G401 (cell line): ENCODE measurements at regions not wholly inside any gene's neighbourhood (a gene's known extent, or its start where the extent isn't known, plus 50 kb on each side); places are given as distances from the start of the nearest gene placed in this dataset.

ENCODE experiments used
- DNase-seq: peaks from one replicate; pipeline ENCODE4 v3.0.0-alpha.2; 2015; ENCODE audit warnings: low spot score
- in situ Hi-C: cut with HindIII; loops from 2 replicates; pipeline ENCODE4 v1.10.0; 2016; ENCODE audit warnings: low sequenced_read_pairs, mixed read lengths

DNA sequence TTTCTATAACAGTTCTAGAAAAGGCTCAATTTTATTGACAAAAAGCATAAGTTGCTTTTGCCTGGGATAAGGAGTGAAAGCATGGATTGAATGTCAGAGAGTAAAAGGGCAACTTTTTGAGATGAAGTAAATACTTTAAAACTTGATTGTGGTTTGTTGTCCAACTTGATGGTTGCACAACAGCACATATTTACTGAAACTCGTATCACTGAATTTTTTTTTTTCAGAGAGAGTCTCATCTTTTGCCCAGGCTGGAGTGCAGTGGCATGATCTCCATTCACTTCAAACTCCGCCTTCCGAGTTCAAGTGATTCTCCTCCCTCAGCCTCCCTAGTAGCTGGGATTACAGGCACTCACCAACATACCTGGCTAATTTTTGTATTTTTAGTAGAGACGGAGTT, 856.8 kb downstream of the SH3BGRL start:
- in situ Hi-C loops = no loop called here
- no peak for DNase-seq

DNA sequence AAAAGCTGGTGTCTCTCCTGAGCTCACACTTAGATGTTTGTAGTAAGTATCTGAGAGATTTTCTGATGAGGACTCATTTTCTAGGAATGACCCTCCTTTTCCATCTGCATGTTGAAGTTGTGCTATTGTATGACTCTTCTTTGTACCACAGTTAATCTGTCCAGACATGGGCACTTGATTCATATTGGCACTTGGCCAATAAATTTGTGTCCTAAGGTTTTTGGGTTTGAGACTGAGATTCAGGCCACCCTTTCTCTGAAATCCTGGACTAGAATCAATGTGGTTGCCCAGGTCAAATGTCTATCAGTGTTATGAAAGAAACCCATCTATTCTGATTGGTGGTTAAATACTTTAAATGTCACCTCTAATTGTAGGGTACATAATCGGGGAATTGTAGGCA, 869.0 kb downstream of the SH3BGRL start:
- in situ Hi-C loops = no loop called here
- no peak for DNase-seq

DNA sequence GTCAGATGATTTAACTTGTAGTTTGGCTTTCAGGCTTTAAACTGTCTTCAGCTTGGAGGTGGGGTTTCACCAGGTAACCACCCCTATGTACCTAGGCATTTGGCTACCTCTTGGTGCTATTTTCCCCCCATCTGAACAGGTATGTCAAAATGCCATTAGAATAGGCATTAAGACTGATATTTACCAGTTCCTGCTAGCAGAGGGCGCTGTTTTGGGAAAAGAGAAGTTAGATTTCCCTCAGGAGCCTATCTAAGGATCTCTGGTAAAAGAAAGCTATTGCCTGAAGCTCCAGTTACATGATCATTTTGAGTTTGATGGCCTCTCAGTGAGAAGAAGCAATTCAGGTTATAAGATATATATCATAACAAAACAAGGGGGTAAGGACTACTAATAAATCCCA, 879.1 kb downstream of the SH3BGRL start:
- in situ Hi-C loops = no loop called here
- DNase-seq = no peak

DNA sequence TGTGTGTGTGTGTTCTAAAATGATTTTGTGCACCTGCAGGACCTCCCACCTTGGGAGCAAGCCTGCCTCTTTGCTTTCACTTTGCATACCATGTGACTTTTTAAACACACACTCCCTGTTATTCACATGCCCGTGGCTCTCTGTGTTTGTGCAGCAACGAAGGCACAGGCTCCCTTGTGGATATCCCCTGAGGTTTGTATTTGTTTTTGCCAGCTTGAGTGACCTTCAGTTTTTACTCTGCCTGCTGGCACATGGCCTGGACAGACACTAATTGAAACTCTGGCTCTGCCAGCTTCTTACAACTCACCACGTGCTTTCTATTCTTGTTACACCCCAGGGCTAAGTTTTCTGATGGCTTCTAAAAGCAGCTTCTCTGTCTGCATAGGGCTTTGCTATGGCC, 885.8 kb downstream of the SH3BGRL start:
- DNase-seq = peak; percentile 14

DNA sequence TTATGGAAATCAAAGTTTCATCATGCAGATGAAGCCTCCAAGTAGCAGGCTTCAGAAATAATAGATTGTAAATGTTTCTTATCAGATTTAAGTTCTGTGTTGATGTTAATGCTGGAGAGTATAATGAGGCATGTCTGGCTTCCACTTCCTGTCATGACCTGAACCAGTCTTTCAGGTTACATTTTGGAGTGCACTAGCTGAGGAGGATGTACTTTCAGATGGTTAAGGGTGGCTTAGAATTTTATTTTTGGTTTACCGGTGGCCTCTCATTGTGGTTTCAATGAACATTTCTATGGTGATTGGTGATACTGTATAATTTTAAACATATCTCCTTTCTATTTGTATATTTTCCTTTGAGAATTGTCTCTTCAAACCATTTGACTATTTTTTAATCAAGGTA, 890.4 kb downstream of the SH3BGRL start:
- in situ Hi-C loops = no loop called here

More for the DNA sequence above, 885.8 kb downstream of the SH3BGRL start:
- in situ Hi-C loops = no loop called here

DNA sequence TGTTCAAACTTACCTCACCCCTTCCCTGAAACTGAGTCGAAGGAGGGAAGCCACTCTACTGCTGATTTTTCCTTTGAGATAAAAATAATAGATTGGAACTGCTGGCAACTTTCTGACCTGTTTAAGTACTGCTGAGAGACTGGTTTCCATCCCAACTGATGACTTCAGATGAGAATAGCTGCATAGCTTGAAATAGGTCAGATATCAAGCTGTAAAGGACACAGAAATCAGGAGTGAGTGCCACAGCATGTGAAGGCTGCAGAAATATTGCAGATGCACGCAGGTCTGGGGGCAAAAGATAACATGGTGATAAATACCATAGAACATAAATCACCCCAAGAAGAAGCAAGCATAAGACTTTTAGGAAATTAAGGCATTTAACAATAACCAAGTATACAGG, 923.2 kb downstream of the SH3BGRL start:
- DNase-seq = no peak
- in situ Hi-C loops = no loop called here

More for the DNA sequence above, 890.4 kb downstream of the SH3BGRL start:
- DNase-seq = no peak

DNA sequence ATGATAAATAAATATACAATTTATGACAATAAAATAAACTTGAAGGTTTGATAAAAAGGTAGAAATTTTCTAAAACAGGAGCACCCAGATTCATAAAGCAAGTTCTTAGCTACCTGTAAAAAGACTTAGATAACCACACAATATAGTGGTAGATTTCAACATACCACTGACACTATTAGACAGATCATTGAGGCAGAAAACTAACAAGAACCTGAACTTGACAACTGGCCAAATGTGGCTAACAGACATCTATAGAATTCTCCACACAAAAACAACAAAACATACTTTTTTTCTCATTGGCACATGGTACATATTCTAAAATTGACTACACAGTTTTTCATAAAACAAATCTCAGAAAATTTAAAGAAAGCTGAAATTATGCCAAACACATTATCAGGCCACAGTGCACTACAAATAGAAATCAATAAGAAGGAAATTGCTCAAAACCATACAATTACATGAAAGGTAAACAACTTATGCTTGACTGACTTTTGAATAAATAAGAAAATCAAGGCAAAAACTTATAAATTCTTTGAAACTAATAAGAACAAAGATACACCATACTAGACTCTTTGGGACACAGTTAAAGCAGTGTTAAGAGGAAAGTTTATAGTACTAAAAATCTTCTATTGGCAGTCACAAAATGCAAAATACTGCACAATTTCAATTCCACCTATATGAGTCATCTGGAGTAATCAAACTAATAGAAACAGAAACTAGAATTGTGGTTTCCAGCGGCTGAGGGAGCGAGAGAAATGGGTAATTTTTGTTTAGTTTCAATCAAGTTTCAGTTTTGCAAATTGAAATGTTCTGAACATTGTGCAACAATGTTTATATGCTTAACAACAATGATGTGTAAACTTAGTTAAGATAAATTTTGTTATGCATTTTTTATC, 925.6 kb downstream of the SH3BGRL start:
- in situ Hi-C loops = no loop called here

DNA sequence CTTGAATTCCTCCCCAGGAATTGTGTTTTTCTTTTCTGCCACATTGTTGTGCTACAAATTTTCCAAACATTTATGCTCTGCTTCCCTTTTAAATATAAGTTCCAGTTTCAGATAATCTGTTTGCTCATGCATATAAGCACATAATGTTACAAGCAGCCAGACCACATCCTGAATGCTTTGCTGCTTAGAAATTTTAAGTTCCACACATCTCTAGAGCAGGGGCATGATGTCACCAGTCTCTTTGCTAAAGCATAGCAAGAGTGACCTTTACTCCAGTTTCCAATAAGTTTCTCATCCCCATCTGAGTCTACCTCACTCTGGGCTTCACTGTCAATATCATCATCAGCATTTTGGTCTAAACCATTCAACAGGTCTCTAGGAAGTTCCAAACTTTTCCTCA, 932.5 kb downstream of the SH3BGRL start:
- in situ Hi-C loops = no loop called here
- DNase-seq = no peak

More for the DNA sequence above, 925.6 kb downstream of the SH3BGRL start:
- DNase-seq = no peak

DNA sequence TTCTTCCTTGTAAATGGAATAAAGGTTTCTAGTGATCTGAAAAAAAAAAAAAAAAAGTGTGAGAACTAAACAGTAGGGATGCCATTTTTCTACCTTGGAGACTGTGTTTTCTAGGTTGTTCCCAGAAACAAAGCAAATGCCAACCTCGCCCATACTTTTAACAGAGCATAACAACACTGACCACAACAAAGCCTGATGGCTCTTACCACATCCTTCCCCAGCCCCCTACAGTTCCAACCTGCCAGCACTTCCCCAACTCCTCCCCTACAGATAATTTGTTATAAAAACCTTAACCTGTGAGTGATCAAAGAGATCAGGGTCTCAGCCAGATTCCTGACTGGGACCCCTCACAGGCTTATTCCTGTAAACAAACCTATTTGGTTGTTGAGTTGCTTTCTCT, 940.0 kb downstream of the SH3BGRL start:
- no peak for DNase-seq
- in situ Hi-C loops = no loop called here

DNA sequence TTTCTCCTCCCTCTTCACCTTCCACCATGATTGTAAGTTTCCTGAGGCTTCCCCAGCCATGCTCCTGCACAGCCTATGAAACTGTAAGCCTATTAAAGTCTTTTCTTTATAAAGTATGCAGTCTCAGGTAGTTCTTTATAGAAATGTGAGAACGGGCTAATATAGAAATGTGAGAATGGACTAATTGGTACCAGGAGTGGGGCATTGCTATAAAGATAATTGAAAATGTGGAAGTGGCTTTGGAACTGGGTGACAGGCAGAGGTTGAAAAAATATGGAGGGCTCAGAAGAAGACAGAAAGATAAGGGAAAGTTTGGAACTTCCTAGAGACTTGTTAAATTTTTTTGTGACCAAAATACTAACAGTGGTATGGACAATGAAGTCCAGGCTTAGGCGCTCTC, 959.3 kb downstream of the SH3BGRL start:
- in situ Hi-C loops = no loop called here
- DNase-seq = no peak

DNA sequence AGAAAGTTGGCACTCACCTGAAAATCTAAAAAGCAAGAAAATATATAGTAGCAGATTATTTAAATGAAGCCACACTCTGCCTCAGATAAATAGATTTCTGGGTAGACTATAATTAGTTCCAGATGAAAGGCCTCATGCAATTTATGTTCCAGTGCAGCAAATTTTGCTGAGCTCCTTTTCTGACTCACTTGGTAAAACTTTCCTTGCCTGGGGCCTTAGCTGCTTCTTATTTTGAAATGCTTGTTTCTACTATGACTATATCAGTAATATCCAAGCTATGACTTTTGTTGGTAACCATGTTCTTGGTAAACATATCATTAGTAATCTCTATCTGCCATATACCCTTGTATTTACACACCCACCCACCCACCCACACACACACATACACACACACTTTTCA, 961.8 kb downstream of the SH3BGRL start:
- no peak for DNase-seq
- in situ Hi-C loops = no loop called here

DNA sequence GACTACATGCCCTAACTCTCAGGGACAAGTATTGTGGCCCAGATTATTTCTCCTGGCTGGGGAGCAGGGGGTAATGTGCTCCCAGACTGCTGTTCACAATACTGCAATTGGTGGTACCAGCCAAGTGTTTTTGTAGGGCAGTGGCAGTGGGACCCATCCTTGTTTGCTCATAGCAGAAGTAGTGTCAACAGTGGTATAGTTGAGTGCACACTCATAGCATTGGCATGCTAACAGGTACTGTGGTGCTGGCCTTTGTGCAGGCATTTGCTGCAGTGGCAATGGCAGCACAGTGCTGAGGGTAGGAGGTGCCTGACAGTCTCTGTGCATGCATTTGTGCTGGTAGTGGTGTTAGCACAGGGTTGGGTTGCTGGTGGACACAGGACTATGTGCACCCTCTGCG, 995.0 kb downstream of the SH3BGRL start:
- in situ Hi-C loops = no loop called here
- DNase-seq = no peak

DNA sequence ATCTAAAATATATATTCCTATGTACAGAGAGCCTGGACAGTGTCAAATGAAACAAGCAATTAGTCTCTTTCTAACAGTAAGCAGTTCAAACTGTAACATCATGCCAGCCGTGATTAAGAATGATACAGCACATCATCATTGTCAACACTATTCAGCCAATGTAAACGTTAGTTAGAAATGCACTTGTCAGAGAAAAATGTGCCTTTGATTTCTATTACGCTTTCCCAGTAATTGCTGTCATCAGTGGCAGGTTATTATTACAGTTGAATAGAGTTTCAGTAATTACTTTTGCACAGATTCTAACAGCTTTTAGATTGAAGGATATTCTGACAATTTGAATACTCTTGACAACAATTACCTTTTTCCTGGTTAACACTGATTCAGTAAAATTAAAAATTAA, 1007.1 kb downstream of the SH3BGRL start:
- in situ Hi-C loops = no loop called here
- no peak for DNase-seq

DNA sequence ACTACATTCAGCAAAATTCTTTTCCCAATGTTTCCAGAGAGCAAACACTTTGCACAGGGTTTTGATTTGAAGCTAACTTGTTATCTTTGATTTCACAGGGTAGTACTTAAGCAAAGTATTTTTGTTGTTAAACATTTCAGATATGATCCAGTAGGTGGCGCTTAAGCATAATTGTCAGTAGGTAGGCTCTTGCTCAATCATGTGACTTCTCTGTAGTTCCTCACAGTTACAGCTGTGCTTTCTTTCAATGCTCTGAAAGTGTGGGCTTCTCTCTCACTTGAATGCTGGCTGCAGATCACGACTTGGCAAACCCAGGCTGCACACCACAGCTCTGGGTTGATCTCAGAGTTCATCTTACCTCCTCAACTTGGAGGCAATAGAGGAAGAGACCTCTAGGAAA, 1016.5 kb downstream of the SH3BGRL start:
- DNase-seq = no peak
- in situ Hi-C loops = no loop called here

DNA sequence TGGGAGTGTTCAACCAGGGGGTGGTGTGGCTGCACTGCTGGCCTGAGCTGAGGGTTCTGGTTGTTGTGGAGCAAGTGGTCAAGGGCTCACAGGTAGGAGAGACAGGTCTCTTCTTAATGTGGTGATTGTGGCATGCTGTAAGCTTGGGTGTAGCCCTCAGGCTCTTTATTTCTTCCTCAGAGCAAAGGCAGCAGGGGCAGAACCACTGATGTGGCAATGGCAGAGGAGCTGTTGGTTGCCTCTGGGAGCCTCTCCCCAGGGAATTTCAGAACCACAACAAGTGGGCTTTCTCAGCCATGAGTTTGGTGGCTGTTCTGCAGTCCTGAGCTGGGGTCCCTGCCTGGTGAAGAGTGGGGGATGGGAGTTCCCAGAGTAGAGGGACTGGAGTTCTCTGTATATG, 1017.2 kb downstream of the SH3BGRL start:
- in situ Hi-C loops = no loop called here
- no peak for DNase-seq

DNA sequence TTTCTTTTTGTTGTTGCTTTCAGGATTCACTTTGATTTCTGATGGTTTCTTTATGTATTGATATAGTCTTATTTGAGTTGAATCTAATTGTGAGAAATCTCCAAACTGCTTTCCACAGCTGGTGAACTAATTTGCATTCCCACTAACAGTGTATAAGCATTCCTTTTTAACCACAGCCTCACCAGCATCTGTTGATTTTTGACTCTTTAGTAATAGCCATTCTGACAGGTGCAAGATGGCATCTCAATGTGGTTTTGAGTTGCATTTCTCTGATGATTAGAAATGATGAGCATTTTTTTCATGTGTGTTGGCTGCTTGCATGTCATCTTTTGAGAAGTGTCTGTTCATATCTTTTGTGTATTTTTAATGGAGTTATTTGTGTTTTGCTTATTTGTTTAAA, 1023.1 kb downstream of the SH3BGRL start:
- in situ Hi-C loops = no loop called here
- DNase-seq = no peak

DNA sequence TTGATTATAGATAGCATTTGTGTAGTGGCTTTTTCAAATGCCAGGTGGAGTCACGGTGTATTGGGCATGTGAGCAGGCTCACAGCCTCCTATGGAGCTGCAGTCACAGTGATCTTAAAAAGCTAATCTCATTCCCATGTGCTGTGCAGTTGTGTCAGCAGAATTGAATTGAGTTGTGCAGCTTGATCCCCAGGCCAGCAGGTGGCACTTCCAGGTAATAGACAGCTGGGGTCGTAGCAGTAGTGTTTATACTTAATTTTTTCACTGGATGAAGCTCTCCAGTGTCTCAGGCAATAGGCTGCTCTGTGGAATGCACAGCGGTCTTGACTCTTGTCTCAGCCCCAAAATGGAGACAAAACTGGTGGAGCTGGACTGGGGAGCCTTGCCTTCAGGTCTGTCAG, 1028.1 kb downstream of the SH3BGRL start:
- in situ Hi-C loops = no loop called here
- DNase-seq = no peak

DNA sequence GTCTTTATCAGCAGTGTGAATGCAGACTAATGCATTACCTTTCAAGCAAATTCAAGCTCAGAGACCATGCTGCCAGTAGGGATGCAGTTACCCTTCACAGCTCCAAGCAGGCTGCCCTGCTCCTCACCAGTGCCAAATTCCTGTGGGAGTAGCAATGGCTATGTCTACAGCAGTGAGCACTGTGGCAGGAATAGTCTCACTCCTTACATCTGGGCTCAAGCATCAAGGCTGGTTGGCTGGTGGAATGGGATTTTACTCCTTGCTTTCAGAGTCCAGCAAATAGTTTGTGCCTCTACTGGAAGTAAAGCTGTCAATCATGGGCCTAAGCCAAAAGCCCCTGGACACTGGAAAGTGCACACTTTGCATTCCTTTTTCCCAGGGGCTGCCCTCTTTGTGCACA, 1030.8 kb downstream of the SH3BGRL start:
- no peak for DNase-seq
- in situ Hi-C loops = no loop called here

DNA sequence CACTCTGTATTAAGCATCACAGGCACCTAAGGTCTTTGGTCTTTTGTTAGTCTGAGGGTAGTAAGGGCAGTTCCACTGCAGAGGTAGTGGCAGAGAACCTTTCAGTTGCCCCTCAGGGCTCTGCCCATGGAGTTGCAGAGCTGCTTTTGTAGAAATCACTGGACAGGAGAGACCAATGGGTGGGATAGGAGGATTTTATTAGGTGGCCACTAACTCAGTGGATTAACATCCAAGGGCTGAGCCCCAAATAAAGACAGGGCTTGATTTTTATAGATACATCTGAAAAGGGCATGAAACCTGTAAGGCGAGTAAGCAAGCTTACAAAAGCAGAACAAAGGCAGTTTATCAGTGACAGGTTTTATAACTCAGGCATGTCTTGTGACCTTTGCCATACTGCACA, 1035.4 kb downstream of the SH3BGRL start:
- no peak for DNase-seq
- in situ Hi-C loops = no loop called here
